ENCODE measurements at regions not wholly inside any gene's neighbourhood (a gene's known extent, or its start where the extent isn't known, plus 50 kb on each side); places are given as distances from the start of the nearest gene placed in this dataset.

GRCh38 chr3:130827486-130827885 is 66.4 kb upstream of the ATP2C1 start:
- no peak for TF ChIP-seq CTCF (IDR thresholded peaks at IDR 0.05; ENCODE audit: insufficient read depth, low read length)
- no peak for TF ChIP-seq GABPA (IDR thresholded peaks at IDR 0.05; ENCODE audit: low read depth)
- no peak for TF ChIP-seq SPI1 (IDR thresholded peaks at IDR 0.05; ENCODE audit: borderline replicate concordance, low read depth)

Data from HL-60 (cell line).